ENCODE measurements at regions not wholly inside any gene's neighbourhood (a gene's known extent, or its start where the extent isn't known, plus 50 kb on each side); places are given as distances from the start of the nearest gene placed in this dataset.

GRCh38 chr3:107950417-107950816, 140.4 kb downstream of the CD47 start:
- Histone ChIP-seq H4K20me1 (ENCODE audit: insufficient read depth) (no peaks in the 10 kb centered on the region), H3K9ac (ENCODE audit: low read length) (no peak overlapping the region), H3K27ac (ENCODE audit: low read length) (no peak overlapping the region), H2AFZ (ENCODE audit: low read depth, low read length) (no peak overlapping the region), H3K4me2 (ENCODE audit: low read length) (no peak overlapping the region), H3K9me3 (ENCODE audit: low read length) (no peaks in the 10 kb centered on the region), H3K9me2 (ENCODE audit: insufficient read depth, low read length) (no peaks in the 10 kb centered on the region), H3K27me3 (ENCODE audit: insufficient read depth, low read depth, low read length) (no peaks in the 10 kb centered on the region), H3K79me2 (replicated peaks; ENCODE audit: insufficient read depth, low read length) (no peaks in the 10 kb centered on the region), H3F3A (ENCODE audit: insufficient read depth, low read length, poor library complexity, severe bottlenecking) (no peaks in the 10 kb centered on the region), H3K36me3 (ENCODE audit: insufficient read depth, low read length) (no peaks in the 10 kb centered on the region), H3K4me3 (ENCODE audit: low read length) (no peak overlapping the region)
- TF ChIP-seq RAD21 (conservative IDR thresholded peaks at IDR 0.05) (no peak), SMC3 (conservative IDR thresholded peaks at IDR 0.05; ENCODE audit: poor library complexity) (no peak), TAF1 (IDR thresholded peaks at IDR 0.05; ENCODE audit: low read depth) (no peak), EZH2 (IDR thresholded peaks at IDR 0.05; ENCODE audit: borderline replicate concordance, insufficient read depth, low read length, poor library complexity, severe bottlenecking) (no peak)

- Histone ChIP-seq H3K27me3 (ENCODE audit: insufficient read depth, low read depth, low read length) (no peaks in the 10 kb centered on the region), H3K27ac (ENCODE audit: low read length) (no peak overlapping the region)
- TF ChIP-seq SMC3 (conservative IDR thresholded peaks at IDR 0.05; ENCODE audit: poor library complexity): no peak
- no peak for TF ChIP-seq REST (IDR thresholded peaks at IDR 0.05; ENCODE audit: borderline replicate concordance)
- TF ChIP-seq MXI1 (conservative IDR thresholded peaks at IDR 0.05; ENCODE audit: poor library complexity, severe bottlenecking): no peak
- TF ChIP-seq EP300 (conservative IDR thresholded peaks at IDR 0.05; ENCODE audit: poor library complexity, severe bottlenecking): no peak
- TF ChIP-seq CTCF (IDR thresholded peaks at IDR 0.05; ENCODE audit: poor library complexity, severe bottlenecking): no peak
- no peak for TF ChIP-seq POLR2AphosphoS5 (IDR thresholded peaks at IDR 0.05)
- TF ChIP-seq RAD21 (conservative IDR thresholded peaks at IDR 0.05): no peak
- TF ChIP-seq TAF1 (IDR thresholded peaks at IDR 0.05; ENCODE audit: low read depth): no peak
- no peak for TF ChIP-seq EZH2 (IDR thresholded peaks at IDR 0.05; ENCODE audit: borderline replicate concordance, insufficient read depth, low read length, poor library complexity, severe bottlenecking)
Measured at GRCh38 chr3:107949394-107949970, 141.3 kb downstream of the CD47 start.

More at GRCh38 chr3:107949394-107949970, 141.3 kb downstream of the CD47 start:
- Histone ChIP-seq H3K4me3 (ENCODE audit: low read length) (no peak overlapping the region), H2AFZ (ENCODE audit: low read depth, low read length) (no peak overlapping the region), H3K9me3 (ENCODE audit: low read length) (no peaks in the 10 kb centered on the region), H3K4me2 (ENCODE audit: low read length) (no peak overlapping the region), H3K79me2 (replicated peaks; ENCODE audit: insufficient read depth, low read length) (no peaks in the 10 kb centered on the region), H4K20me1 (ENCODE audit: insufficient read depth) (no peaks in the 10 kb centered on the region), H3K9me2 (ENCODE audit: insufficient read depth, low read length) (no peaks in the 10 kb centered on the region), H3K36me3 (ENCODE audit: insufficient read depth, low read length) (no peaks in the 10 kb centered on the region), H3F3A (ENCODE audit: insufficient read depth, low read length, poor library complexity, severe bottlenecking) (no peaks in the 10 kb centered on the region), H3K9ac (ENCODE audit: low read length) (no peak overlapping the region)
